Erythroblast (primary cell): ENCODE measurements at regions not wholly inside any gene's neighbourhood (a gene's known extent, or its start where the extent isn't known, plus 50 kb on each side); places are given as distances from the start of the nearest gene placed in this dataset.

Source experiments
- GATA1 ChIP-seq: IDR thresholded peaks from 2 replicates; pipeline ENCODE4 v1.6.1; 2011; ENCODE audit warnings: low read depth, mild to moderate bottlenecking, control low read depth, low read length, moderate library complexity
- POLR2A ChIP-seq: IDR thresholded peaks from 2 replicates; pipeline ENCODE4 v1.6.1; 2011; ENCODE audit warnings: mild to moderate bottlenecking, low read length

GRCh38 chr2:181163139-181163538 is 182.7 kb downstream of the UBE2E3 start:
- TF ChIP-seq POLR2A (no peak), GATA1 (no peak)
